ENCODE measurements at regions not wholly inside any gene's neighbourhood (a gene's known extent, or its start where the extent isn't known, plus 50 kb on each side); places are given as distances from the start of the nearest gene placed in this dataset.

GRCh38 chr1:187878883-187879282 is 1050.1 kb downstream of the PLA2G4A start:
- Histone ChIP-seq H3K4me3 (no peak overlapping the region), H3K36me3 (no peaks in the 10 kb centered on the region), H3K27me3 (no peaks in the 10 kb centered on the region), H3K27ac (no peak overlapping the region), H3K4me1 (no peaks in the 10 kb centered on the region), H3K9me3 (no peaks in the 10 kb centered on the region)
- intact Hi-C loops (cut with DNase I), result no loop called here
- TF ChIP-seq POLR2A (IDR thresholded peaks at IDR 0.05) (no peak), CTCF (IDR thresholded peaks at IDR 0.05) (no peak)
- WGBS, 2 donors, result 56 to 66% methylated on average over 8 of the region's 8 CpGs
- DNase-seq, result no peak

GRCh38 chr1:187883356-187883755 is 1054.6 kb downstream of the PLA2G4A start:
- no peaks in the 10 kb centered on the region for H3K27me3 ChIP-seq
- no peaks in the 10 kb centered on the region for H3K36me3 ChIP-seq
- no peaks in the 10 kb centered on the region for H3K9me3 ChIP-seq
- no peak overlapping the region for H3K4me3 ChIP-seq
- TF ChIP-seq CTCF (IDR thresholded peaks at IDR 0.05) (no peak), POLR2A (IDR thresholded peaks at IDR 0.05) (no peak)
- intact Hi-C loops (cut with DNase I), result no loop called here
- no peaks in the 10 kb centered on the region for H3K4me1 ChIP-seq
- WGBS, 2 donors, result 65 to 75% methylated on average over 2 of the region's 2 CpGs
- no peak overlapping the region for H3K27ac ChIP-seq
- no peak for DNase-seq

- 39 to 53% methylated on average over 4 of the region's 4 CpGs for WGBS, 2 donors
- no peak overlapping the region for H3K27ac ChIP-seq
- DNase-seq, result no peak
- H3K9me3 ChIP-seq, result no peaks in the 10 kb centered on the region
- H3K27me3 ChIP-seq, result no peaks in the 10 kb centered on the region
- intact Hi-C loops (cut with DNase I), result no loop called here
- H3K4me1 ChIP-seq, result no peaks in the 10 kb centered on the region
- no peak overlapping the region for H3K4me3 ChIP-seq
- TF ChIP-seq CTCF (IDR thresholded peaks at IDR 0.05) (no peak), POLR2A (IDR thresholded peaks at IDR 0.05) (no peak)
- no peaks in the 10 kb centered on the region for H3K36me3 ChIP-seq
Measured at GRCh38 chr1:187891993-187892682, 1063.4 kb downstream of the PLA2G4A start.

- no peaks in the 10 kb centered on the region for H3K27me3 ChIP-seq
- no peaks in the 10 kb centered on the region for H3K4me1 ChIP-seq
- TF ChIP-seq POLR2A (IDR thresholded peaks at IDR 0.05) (no peak), CTCF (IDR thresholded peaks at IDR 0.05) (no peak)
- intact Hi-C loops (cut with DNase I), result no loop called here
- no peaks in the 10 kb centered on the region for H3K9me3 ChIP-seq
- H3K27ac ChIP-seq, result no peak overlapping the region
- DNase-seq, result no peak
- no peaks in the 10 kb centered on the region for H3K36me3 ChIP-seq
- H3K4me3 ChIP-seq, result no peak overlapping the region
Measured at GRCh38 chr1:187892683-187893039, 1063.9 kb downstream of the PLA2G4A start.

GRCh38 chr1:187893471-187893870 is 1064.7 kb downstream of the PLA2G4A start:
- Histone ChIP-seq H3K27me3 (no peaks in the 10 kb centered on the region), H3K36me3 (no peaks in the 10 kb centered on the region), H3K4me3 (no peak overlapping the region), H3K9me3 (no peaks in the 10 kb centered on the region), H3K4me1 (no peaks in the 10 kb centered on the region), H3K27ac (no peak overlapping the region)
- WGBS, 2 donors, result 59 to 65% methylated on average over 2 of the region's 2 CpGs
- intact Hi-C loops (cut with DNase I), result no loop called here
- TF ChIP-seq POLR2A (IDR thresholded peaks at IDR 0.05), result no peak
- TF ChIP-seq CTCF (IDR thresholded peaks at IDR 0.05), result no peak
- no peak for DNase-seq

Measured in esophagus squamous epithelium (tissue), 5 donors.